ENCODE measurements at regions not wholly inside any gene's neighbourhood (a gene's known extent, or its start where the extent isn't known, plus 50 kb on each side); places are given as distances from the start of the nearest gene placed in this dataset.

DNA sequence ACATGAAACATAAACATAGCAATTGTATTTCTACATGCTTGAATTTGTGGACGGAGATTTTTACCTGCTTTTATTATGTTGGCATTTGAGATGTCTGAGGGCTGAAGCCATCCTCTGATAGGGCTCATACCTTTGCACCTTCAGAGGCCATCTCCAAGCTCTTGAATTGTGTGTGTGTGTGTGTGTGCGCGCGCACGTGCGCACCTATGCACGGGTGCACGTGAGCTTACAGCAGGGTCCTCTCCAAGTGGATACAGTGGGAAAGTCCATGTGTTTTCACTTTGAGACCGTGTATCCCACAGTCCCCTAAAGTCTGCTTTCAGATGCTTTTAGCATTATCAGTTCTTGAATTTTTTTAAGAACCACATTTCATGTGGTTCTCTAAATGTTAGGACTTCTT is 178.6 kb downstream of the RAB11FIP2 start:
- Mint-ChIP-seq H3K36me3 (ENCODE audit: low read depth) (no peaks in the 10 kb centered on the region), H3K9me3 (no peaks in the 10 kb centered on the region), H3K4me1 (no peaks in the 10 kb centered on the region), H3K4me3 (no peak overlapping the region), H3K27ac (no peak overlapping the region), H3K27me3 (peaks cover 6% of the 10 kb centered on the region)
- TF ChIP-seq CTCF (IDR thresholded peaks at IDR 0.05), result no peak
- no peak for DNase-seq
- ATAC-seq (ENCODE audit: low read depth), result no peak
- POLR2A ChIA-PET, result no interaction called here
- intact Hi-C loops (cut with micrococcal nuclease), result no loop called here
- CTCF ChIA-PET, result no interaction called here

- no peak for DNase-seq
- CTCF ChIA-PET, result no interaction called here
- POLR2A ChIA-PET, result no interaction called here
- H3K36me3 Mint-ChIP-seq (ENCODE audit: low read depth), result no peaks in the 10 kb centered on the region
- no peaks in the 10 kb centered on the region for H3K9me3 Mint-ChIP-seq
- no peak for TF ChIP-seq CTCF (IDR thresholded peaks at IDR 0.05)
- intact Hi-C loops (cut with micrococcal nuclease), result no loop called here
- H3K4me1 Mint-ChIP-seq, result no peaks in the 10 kb centered on the region
- no peak for ATAC-seq (ENCODE audit: low read depth)
- H3K4me3 Mint-ChIP-seq, result no peak overlapping the region
- H3K27ac Mint-ChIP-seq, result no peak overlapping the region
- H3K27me3 Mint-ChIP-seq, result peaks cover 3% of the 10 kb centered on the region
Measured at GRCh38 chr10:117875793-117876192, 170.9 kb downstream of the RAB11FIP2 start.

GRCh38 chr10:117876210-117876609 is 170.5 kb downstream of the RAB11FIP2 start:
- H3K36me3 Mint-ChIP-seq (ENCODE audit: low read depth), result no peaks in the 10 kb centered on the region
- DNase-seq, result no peak
- ChIA-PET CTCF (no interaction called here), POLR2A (no interaction called here)
- H3K27me3 Mint-ChIP-seq, result peaks cover 5% of the 10 kb centered on the region
- intact Hi-C loops (cut with micrococcal nuclease), result no loop called here
- H3K4me3 Mint-ChIP-seq, result no peak overlapping the region
- H3K4me1 Mint-ChIP-seq, result no peaks in the 10 kb centered on the region
- ATAC-seq (ENCODE audit: low read depth), result no peak
- H3K9me3 Mint-ChIP-seq, result no peaks in the 10 kb centered on the region
- no peak overlapping the region for H3K27ac Mint-ChIP-seq
- TF ChIP-seq CTCF (IDR thresholded peaks at IDR 0.05), result no peak

DNA sequence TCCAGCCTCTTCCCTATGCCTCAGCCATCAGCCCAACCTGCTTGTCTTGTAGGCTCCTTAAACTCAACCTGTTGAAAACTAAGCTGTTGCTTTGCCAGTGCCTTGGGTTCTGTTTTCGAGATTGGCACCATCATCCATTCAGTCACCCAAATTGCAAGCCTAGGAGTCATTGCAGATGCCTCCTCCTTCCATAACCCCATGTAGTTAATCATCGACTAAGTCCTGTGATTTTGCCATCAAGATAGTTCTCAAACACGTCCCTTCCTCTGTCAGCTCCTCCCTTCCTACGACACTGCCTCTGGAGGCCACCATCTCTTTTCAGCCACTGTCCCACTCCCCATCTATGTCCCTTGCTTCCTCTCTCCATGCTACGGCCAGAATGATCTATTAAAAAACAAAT is 168.1 kb downstream of the RAB11FIP2 start:
- TF ChIP-seq CTCF (IDR thresholded peaks at IDR 0.05), result no peak
- no peaks in the 10 kb centered on the region for H3K36me3 Mint-ChIP-seq (ENCODE audit: low read depth)

GRCh38 chr10:117884093-117884492 is 162.6 kb downstream of the RAB11FIP2 start:
- Mint-ChIP-seq H3K4me1 (no peaks in the 10 kb centered on the region), H3K27ac (no peak overlapping the region), H3K36me3 (ENCODE audit: low read depth) (no peaks in the 10 kb centered on the region), H3K4me3 (no peak overlapping the region), H3K27me3 (peaks cover 3% of the 10 kb centered on the region), H3K9me3 (no peaks in the 10 kb centered on the region)
- DNase-seq, result no peak
- no peak for ATAC-seq (ENCODE audit: low read depth)
- ChIA-PET CTCF (no interaction called here), POLR2A (no interaction called here)
- TF ChIP-seq CTCF (IDR thresholded peaks at IDR 0.05), result no peak
- intact Hi-C loops (cut with micrococcal nuclease), result no loop called here

More for the DNA sequence above, 168.1 kb downstream of the RAB11FIP2 start:
- no peak for DNase-seq
- intact Hi-C loops (cut with micrococcal nuclease), result no loop called here
- no peak overlapping the region for H3K4me3 Mint-ChIP-seq
- H3K27ac Mint-ChIP-seq, result no peak overlapping the region
- H3K4me1 Mint-ChIP-seq, result no peaks in the 10 kb centered on the region
- CTCF ChIA-PET, result no interaction called here
- POLR2A ChIA-PET, result no interaction called here
- H3K9me3 Mint-ChIP-seq, result no peaks in the 10 kb centered on the region
- peaks cover 6% of the 10 kb centered on the region for H3K27me3 Mint-ChIP-seq
- ATAC-seq (ENCODE audit: low read depth), result no peak

All from activated B cell treated with CpG ODN at 0.5 μM for 24 hours (primary cell).